ENCODE measurements at regions not wholly inside any gene's neighbourhood (a gene's known extent, or its start where the extent isn't known, plus 50 kb on each side); places are given as distances from the start of the nearest gene placed in this dataset.

- Histone ChIP-seq H3K36me3 (ENCODE audit: control insufficient read depth in 4 of 4, insufficient read depth in 3 of 4, low read depth in 1 of 4, low read length in 3 of 4) (no peaks in the 10 kb centered on the region), H3K27me3 (ENCODE audit: control insufficient read depth in 4 of 4, insufficient read depth in 4 of 4, low read length in 3 of 4) (no peaks in the 10 kb centered on the region), H3K27ac (ENCODE audit: low read depth in 1 of 2, low read length in 2 of 2) (no peak overlapping the region), H3K9me3 (ENCODE audit: control insufficient read depth in 4 of 4, low read length in 3 of 4) (no peaks in the 10 kb centered on the region), H3K9ac (ENCODE audit: low read depth in 1 of 2, low read length in 2 of 2) (no peak overlapping the region), H3K4me3 (ENCODE audit: low read depth in 1 of 3, low read length in 3 of 3) (no peak overlapping the region), H3K4me1 (ENCODE audit: control insufficient read depth in 4 of 4, insufficient read depth in 4 of 4, low read length in 3 of 4) (no peaks in the 10 kb centered on the region)
- TF ChIP-seq NR2F2 (IDR thresholded peaks at IDR 0.05) (no peak), EGR1 (IDR thresholded peaks at IDR 0.05; ENCODE audit: low read depth in 2 of 2) (no peak), JUND (IDR thresholded peaks at IDR 0.05) (no peak), FOXA1 (IDR thresholded peaks at IDR 0.05) (no peak), TAF1 (conservative IDR thresholded peaks at IDR 0.05) (no peak), ZBTB33 (IDR thresholded peaks at IDR 0.05) (no peak), HNF4G (IDR thresholded peaks at IDR 0.05) (no peak), HNF4A (conservative IDR thresholded peaks at IDR 0.05) (no peak), CTCF (IDR thresholded peaks at IDR 0.05; ENCODE audit: low read depth, low read length, missing input control) (no peak), RXRA (IDR thresholded peaks at IDR 0.05) (no peak), SP1 (IDR thresholded peaks at IDR 0.05) (no peak), RAD21 (IDR thresholded peaks at IDR 0.05) (no peak), GABPA (IDR thresholded peaks at IDR 0.05 in 1 of 2, conservative IDR thresholded peaks at IDR 0.05 in 1 of 2) (no peak), FOXA2 (IDR thresholded peaks at IDR 0.05) (no peak)
- no peak for DNase-seq (ENCODE audit: low spot score)
- WGBS = 48% methylated on average over 3 of the region's 3 CpGs
These were observed 494.3 kb downstream of the BRINP3 start for GRCh38 chr1:189983166-189983890.

GRCh38 chr1:189986516-189986915 lies 491.1 kb downstream of the BRINP3 start:
- Histone ChIP-seq H3K4me1 (ENCODE audit: control insufficient read depth in 4 of 4, insufficient read depth in 4 of 4, low read length in 3 of 4) (no peaks in the 10 kb centered on the region), H3K27me3 (ENCODE audit: control insufficient read depth in 4 of 4, insufficient read depth in 4 of 4, low read length in 3 of 4) (no peaks in the 10 kb centered on the region), H3K4me3 (ENCODE audit: low read depth in 1 of 3, low read length in 3 of 3) (no peak overlapping the region), H3K9ac (ENCODE audit: low read depth in 1 of 2, low read length in 2 of 2) (no peak overlapping the region), H3K27ac (ENCODE audit: low read depth in 1 of 2, low read length in 2 of 2) (no peak overlapping the region), H3K9me3 (ENCODE audit: control insufficient read depth in 4 of 4, low read length in 3 of 4) (peaks cover 0 to 1% (median 0%) of the 10 kb centered on the region in 4 donors), H3K36me3 (ENCODE audit: control insufficient read depth in 4 of 4, insufficient read depth in 3 of 4, low read depth in 1 of 4, low read length in 3 of 4) (no peaks in the 10 kb centered on the region)
- no peak for TF ChIP-seq ATF3 (IDR thresholded peaks at IDR 0.05)
- TF ChIP-seq SP1 (IDR thresholded peaks at IDR 0.05) = no peak
- no peak for TF ChIP-seq EGR1 (IDR thresholded peaks at IDR 0.05; ENCODE audit: low read depth in 2 of 2)
- TF ChIP-seq FOXA2 (IDR thresholded peaks at IDR 0.05) = no peak
- no peak for TF ChIP-seq ZBTB33 (IDR thresholded peaks at IDR 0.05)
- no peak for TF ChIP-seq MAX (IDR thresholded peaks at IDR 0.05)
- no peak for TF ChIP-seq GABPA (IDR thresholded peaks at IDR 0.05 in 1 of 2, conservative IDR thresholded peaks at IDR 0.05 in 1 of 2)
- TF ChIP-seq JUND (IDR thresholded peaks at IDR 0.05) = no peak
- TF ChIP-seq FOXA1 (IDR thresholded peaks at IDR 0.05) = no peak
- no peak for DNase-seq (ENCODE audit: low spot score)

All from liver (tissue), 8 donors.